Adrenal gland (tissue), 5 donors: ENCODE measurements at regions not wholly inside any gene's neighbourhood (a gene's known extent, or its start where the extent isn't known, plus 50 kb on each side); places are given as distances from the start of the nearest gene placed in this dataset.

Experiments
- POLR2A ChIP-seq, 2 donors: fragments of 450-650 bp; IDR thresholded peaks; one replicate each; pipeline ENCODE4 v1.6.1; 2017; ENCODE audit warnings: antibody characterized with exemption in 2 of 2, mild to moderate bottlenecking in 2 of 2, moderate library complexity in 1 of 2
- TF ChIP-seq, protein P1 (sequence below), 6 experiments: fragments of 450-650 bp in 4 of 6; fragments of 200-600 bp in 2 of 6; sonication (generic) in 1 of 6; IDR thresholded peaks; 1 replicate in 5 of 6; 2 replicates in 1 of 6; pipeline versions ENCODE4 v1.5.1 to v1.8.0; 2016 to 2021; ENCODE audit warnings: antibody characterized with exemption in 6 of 6, mild to moderate bottlenecking in 2 of 6, moderate library complexity in 1 of 6
- donor health status: DM: no; HTN: no; CAD: no.

DNA sequence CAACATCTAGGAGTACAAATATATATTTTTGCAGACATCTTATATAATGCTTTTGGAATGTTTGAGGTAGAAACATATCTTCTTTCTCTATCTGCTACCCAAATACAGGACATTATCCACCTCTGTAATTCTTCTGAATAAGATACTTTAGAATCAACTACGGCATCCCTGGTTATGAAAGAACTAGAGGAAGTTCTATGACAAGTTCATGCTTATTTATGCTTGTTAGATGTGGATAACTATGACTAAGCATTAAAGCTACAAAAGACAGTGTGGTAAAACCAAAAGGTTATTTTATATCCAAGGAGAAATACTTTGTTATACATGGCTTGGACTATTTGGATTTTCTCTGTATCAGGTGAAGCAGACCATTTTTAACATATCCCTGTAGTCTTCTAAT, 894.0 kb downstream of the KCNT2 start:
- TF ChIP-seq, protein P1, sequence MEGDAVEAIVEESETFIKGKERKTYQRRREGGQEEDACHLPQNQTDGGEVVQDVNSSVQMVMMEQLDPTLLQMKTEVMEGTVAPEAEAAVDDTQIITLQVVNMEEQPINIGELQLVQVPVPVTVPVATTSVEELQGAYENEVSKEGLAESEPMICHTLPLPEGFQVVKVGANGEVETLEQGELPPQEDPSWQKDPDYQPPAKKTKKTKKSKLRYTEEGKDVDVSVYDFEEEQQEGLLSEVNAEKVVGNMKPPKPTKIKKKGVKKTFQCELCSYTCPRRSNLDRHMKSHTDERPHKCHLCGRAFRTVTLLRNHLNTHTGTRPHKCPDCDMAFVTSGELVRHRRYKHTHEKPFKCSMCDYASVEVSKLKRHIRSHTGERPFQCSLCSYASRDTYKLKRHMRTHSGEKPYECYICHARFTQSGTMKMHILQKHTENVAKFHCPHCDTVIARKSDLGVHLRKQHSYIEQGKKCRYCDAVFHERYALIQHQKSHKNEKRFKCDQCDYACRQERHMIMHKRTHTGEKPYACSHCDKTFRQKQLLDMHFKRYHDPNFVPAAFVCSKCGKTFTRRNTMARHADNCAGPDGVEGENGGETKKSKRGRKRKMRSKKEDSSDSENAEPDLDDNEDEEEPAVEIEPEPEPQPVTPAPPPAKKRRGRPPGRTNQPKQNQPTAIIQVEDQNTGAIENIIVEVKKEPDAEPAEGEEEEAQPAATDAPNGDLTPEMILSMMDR (IDR thresholded peaks at IDR 0.05), result no peak
- no peak for TF ChIP-seq POLR2A (IDR thresholded peaks at IDR 0.05)
